ENCODE measurements at regions not wholly inside any gene's neighbourhood (a gene's known extent, or its start where the extent isn't known, plus 50 kb on each side); places are given as distances from the start of the nearest gene placed in this dataset.

DNA sequence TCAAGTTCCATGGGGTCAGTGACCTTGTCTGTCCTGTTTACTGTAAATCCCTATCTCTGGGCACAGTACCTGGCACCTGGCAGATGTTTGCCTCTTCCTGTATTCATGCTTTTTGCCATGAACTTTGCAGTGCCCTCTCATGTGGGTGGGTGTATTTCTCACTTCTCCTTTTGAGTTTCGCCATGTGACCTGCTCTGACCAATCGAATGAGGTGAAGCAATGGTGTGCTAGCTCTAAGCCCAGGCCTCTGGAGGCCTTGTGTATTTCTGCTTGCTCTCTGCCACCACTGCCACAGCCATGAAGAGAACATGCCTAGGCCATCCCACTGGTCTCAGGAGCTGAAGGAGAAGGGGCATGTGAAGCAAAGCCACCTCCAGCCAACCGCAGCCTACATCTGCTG lies 185.5 kb upstream of the ZC3H12A start:
- TF ChIP-seq ZNF274 (IDR thresholded peaks at IDR 0.05; ENCODE audit: low read depth, low read length): no peak
- TF ChIP-seq SUZ12 (IDR thresholded peaks at IDR 0.05; ENCODE audit: extremely low read depth, insufficient read depth, insufficient read length): no peak
- no peak for TF ChIP-seq YY1 (IDR thresholded peaks at IDR 0.05; ENCODE audit: insufficient read depth, insufficient read length)
- no peaks in the 10 kb centered on the region for H3K27me3 ChIP-seq (ENCODE audit: insufficient read depth, insufficient read length)
- no peak overlapping the region for H3K9ac ChIP-seq (ENCODE audit: insufficient read length, low read depth)
- no peaks in the 10 kb centered on the region for H3K36me3 ChIP-seq (ENCODE audit: insufficient read depth, insufficient read length, low read length)
- 0 out of 2 replicates have a peak, but pooled peaks cover 7% of the 10 kb centered on the region for H3K9me3 ChIP-seq (ENCODE audit: insufficient read depth, low read length)
- DNase-seq (ENCODE audit: low read depth, low spot score): no peak
- H3K4me1 ChIP-seq (ENCODE audit: insufficient read depth, insufficient read length): peaks cover 6% of the 10 kb centered on the region
- no peak overlapping the region for H3K4me3 ChIP-seq (ENCODE audit: insufficient read length, low read depth)

- Histone ChIP-seq H3K9ac (ENCODE audit: insufficient read length, low read depth) (no peak overlapping the region), H3K36me3 (ENCODE audit: insufficient read depth, insufficient read length, low read length) (no peaks in the 10 kb centered on the region), H3K4me1 (ENCODE audit: insufficient read depth, insufficient read length) (peaks cover 13% of the 10 kb centered on the region), H3K27me3 (ENCODE audit: insufficient read depth, insufficient read length) (no peaks in the 10 kb centered on the region), H3K9me3 (ENCODE audit: insufficient read depth, low read length) (no peaks in the 10 kb centered on the region), H3K4me3 (ENCODE audit: insufficient read length, low read depth) (no peak overlapping the region)
- no peak for DNase-seq (ENCODE audit: low read depth, low spot score)
- TF ChIP-seq ZNF274 (IDR thresholded peaks at IDR 0.05; ENCODE audit: low read depth, low read length): no peak
- no peak for TF ChIP-seq SUZ12 (IDR thresholded peaks at IDR 0.05; ENCODE audit: extremely low read depth, insufficient read depth, insufficient read length)
- TF ChIP-seq YY1 (IDR thresholded peaks at IDR 0.05; ENCODE audit: insufficient read depth, insufficient read length): no peak
These were observed 183.7 kb upstream of the ZC3H12A start for GRCh38 chr1:37290718-37291117.

DNA sequence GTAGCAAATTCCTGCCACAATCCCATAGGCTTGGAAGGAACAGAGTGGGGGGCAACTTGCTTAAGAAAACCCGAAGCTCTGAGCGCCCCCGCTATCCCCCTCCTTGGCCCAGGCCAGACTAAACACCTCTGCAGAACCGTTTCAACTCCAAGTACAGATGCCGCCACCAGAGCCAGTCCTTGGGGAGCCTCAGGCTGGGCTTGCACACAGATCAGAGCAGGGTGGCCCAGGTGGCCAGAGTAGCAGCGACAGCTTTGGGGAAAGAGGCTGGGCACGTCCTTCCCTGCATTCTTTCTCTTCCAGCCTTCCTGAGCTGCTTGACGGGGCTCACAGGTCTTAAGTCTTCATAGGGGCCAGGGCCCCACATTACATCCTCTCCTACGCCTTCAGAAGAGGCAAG lies 181.6 kb upstream of the ZC3H12A start:
- H3K4me3 ChIP-seq (ENCODE audit: insufficient read length, low read depth): no peak overlapping the region
- H3K9ac ChIP-seq (ENCODE audit: insufficient read length, low read depth): peak overlapping the region; percentile 6
- no peaks in the 10 kb centered on the region for H3K36me3 ChIP-seq (ENCODE audit: insufficient read depth, insufficient read length, low read length)
- peaks cover 13% of the 10 kb centered on the region for H3K4me1 ChIP-seq (ENCODE audit: insufficient read depth, insufficient read length)
- H3K27me3 ChIP-seq (ENCODE audit: insufficient read depth, insufficient read length): peaks cover 5% of the 10 kb centered on the region
- no peaks in the 10 kb centered on the region for H3K9me3 ChIP-seq (ENCODE audit: insufficient read depth, low read length)
- TF ChIP-seq YY1 (IDR thresholded peaks at IDR 0.05; ENCODE audit: insufficient read depth, insufficient read length): no peak
- no peak for TF ChIP-seq SUZ12 (IDR thresholded peaks at IDR 0.05; ENCODE audit: extremely low read depth, insufficient read depth, insufficient read length)
- TF ChIP-seq ZNF274 (IDR thresholded peaks at IDR 0.05; ENCODE audit: low read depth, low read length): no peak
- DNase-seq (ENCODE audit: low read depth, low spot score): no peak

GRCh38 chr1:37294096-37294495 lies 180.3 kb upstream of the ZC3H12A start:
- Histone ChIP-seq H3K4me1 (ENCODE audit: insufficient read depth, insufficient read length) (peaks cover 13% of the 10 kb centered on the region), H3K9me3 (ENCODE audit: insufficient read depth, low read length) (no peaks in the 10 kb centered on the region), H3K4me3 (ENCODE audit: insufficient read length, low read depth) (no peak overlapping the region), H3K27me3 (ENCODE audit: insufficient read depth, insufficient read length) (peaks cover 11% of the 10 kb centered on the region), H3K9ac (ENCODE audit: insufficient read length, low read depth) (no peak overlapping the region), H3K36me3 (ENCODE audit: insufficient read depth, insufficient read length, low read length) (no peaks in the 10 kb centered on the region)
- no peak for DNase-seq (ENCODE audit: low read depth, low spot score)
- TF ChIP-seq SUZ12 (IDR thresholded peaks at IDR 0.05; ENCODE audit: extremely low read depth, insufficient read depth, insufficient read length) (no peak), ZNF274 (IDR thresholded peaks at IDR 0.05; ENCODE audit: low read depth, low read length) (no peak), YY1 (IDR thresholded peaks at IDR 0.05; ENCODE audit: insufficient read depth, insufficient read length) (no peak)

GRCh38 chr1:37294529-37294928 lies 179.9 kb upstream of the ZC3H12A start:
- TF ChIP-seq SUZ12 (IDR thresholded peaks at IDR 0.05; ENCODE audit: extremely low read depth, insufficient read depth, insufficient read length) (no peak), ZNF274 (IDR thresholded peaks at IDR 0.05; ENCODE audit: low read depth, low read length) (no peak), YY1 (IDR thresholded peaks at IDR 0.05; ENCODE audit: insufficient read depth, insufficient read length) (no peak)
- peaks cover 11% of the 10 kb centered on the region for H3K27me3 ChIP-seq (ENCODE audit: insufficient read depth, insufficient read length)

GRCh38 chr1:37298769-37299168 lies 175.6 kb upstream of the ZC3H12A start:
- Histone ChIP-seq H3K27me3 (ENCODE audit: insufficient read depth, insufficient read length) (peaks cover 11% of the 10 kb centered on the region), H3K4me1 (ENCODE audit: insufficient read depth, insufficient read length) (peaks cover 7% of the 10 kb centered on the region), H3K4me3 (ENCODE audit: insufficient read length, low read depth) (no peak overlapping the region), H3K36me3 (ENCODE audit: insufficient read depth, insufficient read length, low read length) (no peaks in the 10 kb centered on the region), H3K9me3 (ENCODE audit: insufficient read depth, low read length) (no peaks in the 10 kb centered on the region), H3K9ac (ENCODE audit: insufficient read length, low read depth) (no peak overlapping the region)
- TF ChIP-seq ZNF274 (IDR thresholded peaks at IDR 0.05; ENCODE audit: low read depth, low read length): no peak
- TF ChIP-seq YY1 (IDR thresholded peaks at IDR 0.05; ENCODE audit: insufficient read depth, insufficient read length): no peak
- TF ChIP-seq SUZ12 (IDR thresholded peaks at IDR 0.05; ENCODE audit: extremely low read depth, insufficient read depth, insufficient read length): no peak
- no peak for DNase-seq (ENCODE audit: low read depth, low spot score)

More at GRCh38 chr1:37294529-37294928, 179.9 kb upstream of the ZC3H12A start:
- Histone ChIP-seq H3K9me3 (ENCODE audit: insufficient read depth, low read length) (no peaks in the 10 kb centered on the region), H3K4me1 (ENCODE audit: insufficient read depth, insufficient read length) (peaks cover 13% of the 10 kb centered on the region), H3K9ac (ENCODE audit: insufficient read length, low read depth) (no peak overlapping the region), H3K4me3 (ENCODE audit: insufficient read length, low read depth) (no peak overlapping the region), H3K36me3 (ENCODE audit: insufficient read depth, insufficient read length, low read length) (no peaks in the 10 kb centered on the region)
- no peak for DNase-seq (ENCODE audit: low read depth, low spot score)

- TF ChIP-seq YY1 (IDR thresholded peaks at IDR 0.05; ENCODE audit: insufficient read depth, insufficient read length): no peak
- no peak for TF ChIP-seq SUZ12 (IDR thresholded peaks at IDR 0.05; ENCODE audit: extremely low read depth, insufficient read depth, insufficient read length)
- TF ChIP-seq ZNF274 (IDR thresholded peaks at IDR 0.05; ENCODE audit: low read depth, low read length): no peak
These were observed 175.2 kb upstream of the ZC3H12A start for GRCh38 chr1:37299216-37299615.

More at GRCh38 chr1:37299216-37299615, 175.2 kb upstream of the ZC3H12A start:
- DNase-seq (ENCODE audit: low read depth, low spot score): no peak
- Histone ChIP-seq H3K4me3 (ENCODE audit: insufficient read length, low read depth) (no peak overlapping the region), H3K9me3 (ENCODE audit: insufficient read depth, low read length) (no peaks in the 10 kb centered on the region), H3K4me1 (ENCODE audit: insufficient read depth, insufficient read length) (peaks cover 5% of the 10 kb centered on the region), H3K9ac (ENCODE audit: insufficient read length, low read depth) (no peak overlapping the region), H3K36me3 (ENCODE audit: insufficient read depth, insufficient read length, low read length) (no peaks in the 10 kb centered on the region), H3K27me3 (ENCODE audit: insufficient read depth, insufficient read length) (peaks cover 11% of the 10 kb centered on the region)
